BJ (cell line): ENCODE measurements at regions not wholly inside any gene's neighbourhood (a gene's known extent, or its start where the extent isn't known, plus 50 kb on each side); places are given as distances from the start of the nearest gene placed in this dataset.

Source experiments
- CTCF ChIA-PET: fragments of 350-600 bp; formaldehyde crosslinking; extraction: SDS; loops from one replicate; lab custom pipeline; 2021; ENCODE audit warnings: antibody characterized with exemption, inconsistent platforms; lab: Yijun Ruan, JAX
- POLR2A ChIA-PET: fragments of 300-600 bp; sonication (Branson Sonifier 250); formaldehyde crosslinking; extraction: SDS; loops from one replicate; lab custom pipeline; 2021; ENCODE audit warnings: antibody characterized with exemption; lab: Charles Lee
- DNase-seq: peaks from one replicate; pipeline ENCODE4 v3.0.0-alpha.2; 2011; ENCODE audit warnings: low read depth
- H3K27me3 ChIP-seq: 2 replicates; pipeline ENCODE4 v1.6.0; 2011; ENCODE audit warnings: low read length; ENCODE audit not compliant: control insufficient read depth, insufficient read depth
- H3K36me3 ChIP-seq: 2 replicates; pipeline ENCODE4 v1.5.1; 2011; ENCODE audit warnings: low read length; ENCODE audit not compliant: control insufficient read depth, insufficient read depth
- H3K4me3 ChIP-seq: 2 replicates; pipeline ENCODE4 v1.5.1; 2011; ENCODE audit warnings: low read depth, mild to moderate bottlenecking, control low read depth, low read length
- CTCF ChIP-seq: IDR thresholded peaks from 2 replicates; pipeline ENCODE4 v1.5.1; 2011; ENCODE audit warnings: low read depth, mild to moderate bottlenecking, control low read depth, inconsistent platforms, low read length, moderate library complexity; ENCODE audit not compliant: insufficient read depth

GRCh38 chr2:195319548-195320412 is 337.2 kb upstream of the SLC39A10 start:
- Histone ChIP-seq H3K4me3 (no peak overlapping the region), H3K36me3 (no peaks in the 10 kb centered on the region), H3K27me3 (no peaks in the 10 kb centered on the region)
- POLR2A ChIA-PET: no interaction called here
- no peak for DNase-seq
- CTCF ChIA-PET: interaction anchor here (0.5 to 0.8 kb wide), 4 partner anchors 13 to 340 kb away, joined by 3 read pairs; partner anchors contain the start of gene SLC39A10
- no peak for TF ChIP-seq CTCF

GRCh38 chr2:195319112-195319460 is 337.9 kb upstream of the SLC39A10 start:
- no peak for TF ChIP-seq CTCF
- H3K36me3 ChIP-seq: no peaks in the 10 kb centered on the region
- POLR2A ChIA-PET: no interaction called here
- no peaks in the 10 kb centered on the region for H3K27me3 ChIP-seq
- no peak for DNase-seq
- CTCF ChIA-PET: interaction anchor here (0.5 to 0.7 kb wide), 2 partner anchors 12 to 341 kb away, joined by 3 read pairs; no protein-coding TSS in a partner anchor
- no peak overlapping the region for H3K4me3 ChIP-seq

GRCh38 chr2:195318440-195319111 is 338.4 kb upstream of the SLC39A10 start:
- H3K36me3 ChIP-seq: no peaks in the 10 kb centered on the region
- H3K4me3 ChIP-seq: no peak overlapping the region
- POLR2A ChIA-PET: no interaction called here
- TF ChIP-seq CTCF: peak; percentile 42
- H3K27me3 ChIP-seq: no peaks in the 10 kb centered on the region; the same call in 1 of the 2 replicates
- no peak for DNase-seq
- CTCF ChIA-PET: interaction anchor here (0.7 kb wide), 1 partner anchor 11 kb away, joined by 3 read pairs; no protein-coding TSS in a partner anchor

GRCh38 chr2:195317550-195317949 is 339.5 kb upstream of the SLC39A10 start:
- H3K36me3 ChIP-seq: no peaks in the 10 kb centered on the region
- CTCF ChIA-PET: no interaction called here
- no peaks in the 10 kb centered on the region; the same call in 1 of the 2 replicates for H3K27me3 ChIP-seq
- POLR2A ChIA-PET: no interaction called here
- no peak for TF ChIP-seq CTCF
- DNase-seq: no peak
- H3K4me3 ChIP-seq: no peak overlapping the region

GRCh38 chr2:195316486-195316885 is 340.5 kb upstream of the SLC39A10 start:
- CTCF ChIA-PET: interaction anchor here (0.6 to 1.1 kb wide), 3 partner anchors 10 to 543 kb away, joined by 3 read pairs; no protein-coding TSS in a partner anchor
- Histone ChIP-seq H3K27me3 (no peaks in the 10 kb centered on the region; the same call in 1 of the 2 replicates), H3K4me3 (no peak overlapping the region), H3K36me3 (no peaks in the 10 kb centered on the region)
- no peak for DNase-seq
- TF ChIP-seq CTCF: no peak
- POLR2A ChIA-PET: no interaction called here
